ENCODE measurements at regions not wholly inside any gene's neighbourhood (a gene's known extent, or its start where the extent isn't known, plus 50 kb on each side); places are given as distances from the start of the nearest gene placed in this dataset.

DNA sequence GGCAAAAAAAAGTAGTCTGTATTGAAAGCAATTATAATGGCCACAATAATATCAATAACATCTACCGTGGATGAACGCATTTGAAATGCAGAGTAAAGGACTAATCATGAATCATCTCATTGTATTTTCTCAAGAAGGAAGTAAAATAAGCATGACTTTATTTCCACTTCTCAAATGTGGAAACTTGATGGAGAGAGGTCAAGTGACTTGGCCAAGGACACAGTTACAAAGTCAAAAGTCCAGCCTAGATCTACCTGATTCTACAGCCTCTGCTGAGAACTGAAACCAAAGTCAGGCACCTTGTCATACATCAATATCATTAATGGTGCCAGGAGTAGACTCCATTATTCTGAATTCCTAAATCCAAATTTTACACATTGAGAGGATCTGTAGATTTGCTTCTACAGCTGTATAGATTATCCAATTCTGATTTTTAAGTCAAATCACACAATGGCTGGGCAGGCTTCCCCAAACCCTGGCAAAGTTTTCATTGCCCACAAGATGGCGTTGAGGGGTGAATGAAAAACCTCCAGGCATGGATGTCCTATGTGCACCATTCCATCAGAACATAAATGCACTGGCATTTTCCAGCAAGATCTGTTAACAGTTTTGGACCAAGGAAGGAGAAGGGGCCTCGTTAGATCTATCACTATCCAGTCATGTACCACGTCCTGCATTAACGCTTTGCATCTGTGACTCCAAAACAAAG is 423.1 kb downstream of the MAFB start:
- DNase-seq, result peak in 1 of 2 experiments; percentile 31

DNA sequence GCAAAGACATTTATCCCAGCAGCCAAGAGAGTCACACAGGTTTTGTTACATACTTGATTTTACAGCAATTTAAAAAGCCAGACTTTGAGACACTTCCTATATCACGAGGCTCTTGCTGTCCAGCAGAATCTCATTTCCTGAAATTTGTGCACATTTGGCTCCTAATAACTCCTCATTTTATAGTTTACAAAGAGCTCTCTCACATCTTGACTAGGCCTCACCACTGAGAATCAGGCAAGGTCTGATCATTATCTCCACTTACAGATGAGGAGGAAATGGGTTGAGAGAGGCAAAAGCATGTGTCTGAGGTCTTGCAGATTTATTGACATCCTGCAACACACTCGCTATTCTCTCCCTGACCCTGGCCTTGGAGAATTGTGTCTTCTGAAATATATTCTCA is 426.8 kb downstream of the MAFB start:
- no peak for DNase-seq

DNA sequence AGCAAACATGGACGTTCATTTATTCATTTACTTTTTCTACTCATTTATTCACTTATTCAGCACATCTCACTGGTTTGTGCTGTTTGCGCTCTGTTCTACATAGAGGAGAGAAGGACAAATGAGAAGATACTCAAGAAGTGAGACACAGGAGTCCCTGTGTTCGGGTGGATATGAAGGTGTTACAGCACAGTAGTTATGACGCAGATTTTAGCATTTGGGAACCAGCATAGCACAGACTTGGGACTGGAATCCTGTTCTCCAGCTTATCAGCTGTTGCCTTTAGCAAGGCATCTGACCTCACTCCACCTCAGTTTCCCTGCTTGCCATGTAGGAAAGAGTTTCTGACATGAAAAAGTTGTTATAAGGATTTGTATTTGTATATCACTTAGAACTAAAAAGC is 430.1 kb downstream of the MAFB start:
- no peak for DNase-seq

- DNase-seq, result no peak
Measured at GRCh38 chr20:40257763-40258162, 431.3 kb downstream of the MAFB start.

DNA sequence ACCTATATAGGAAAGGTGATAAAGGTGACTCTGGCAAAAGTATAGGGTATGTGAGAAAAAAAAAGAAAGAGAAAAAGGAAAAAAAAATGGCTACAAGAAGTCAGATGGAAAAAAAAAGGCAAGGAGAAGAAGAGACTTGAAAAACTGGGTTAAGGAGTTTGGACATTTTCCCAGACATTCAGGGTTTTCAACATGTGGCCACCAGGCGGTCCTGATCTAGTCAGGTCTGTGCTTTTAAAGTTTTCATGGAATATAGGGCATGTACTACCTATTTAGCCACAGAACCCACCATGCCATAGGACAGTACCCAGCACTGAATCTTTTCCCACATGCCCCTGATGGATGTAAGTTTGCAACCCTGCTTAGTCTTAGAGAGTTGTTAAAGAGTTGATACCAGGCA is 433.7 kb downstream of the MAFB start:
- DNase-seq, result no peak

- no peak for DNase-seq
Measured at GRCh38 chr20:40254023-40254772, 434.8 kb downstream of the MAFB start.

GRCh38 chr20:40251284-40251932 is 437.6 kb downstream of the MAFB start:
- DNase-seq, result peak; percentile 24 to 48

DNA sequence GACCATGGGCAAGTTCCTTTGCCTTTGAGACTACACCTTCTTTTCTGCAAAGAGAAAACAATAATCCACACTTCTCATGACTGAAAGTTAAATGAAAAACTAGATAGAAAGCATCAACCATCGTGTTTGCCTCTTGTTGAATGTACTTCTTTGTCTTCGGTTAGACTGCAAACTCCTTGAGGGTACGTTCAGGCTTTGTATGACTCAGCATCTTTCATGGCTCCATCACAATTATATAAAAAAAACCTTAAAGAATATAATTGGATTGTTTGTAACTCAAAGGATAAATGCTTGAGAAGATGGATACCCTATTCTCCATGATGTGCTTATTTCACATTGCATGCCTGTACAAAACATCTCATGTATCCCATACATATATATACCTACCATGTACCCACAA is 439.2 kb downstream of the MAFB start:
- no peak for DNase-seq

- DNase-seq, result no peak
Measured at GRCh38 chr20:40245829-40246228, 443.2 kb downstream of the MAFB start.

DNA sequence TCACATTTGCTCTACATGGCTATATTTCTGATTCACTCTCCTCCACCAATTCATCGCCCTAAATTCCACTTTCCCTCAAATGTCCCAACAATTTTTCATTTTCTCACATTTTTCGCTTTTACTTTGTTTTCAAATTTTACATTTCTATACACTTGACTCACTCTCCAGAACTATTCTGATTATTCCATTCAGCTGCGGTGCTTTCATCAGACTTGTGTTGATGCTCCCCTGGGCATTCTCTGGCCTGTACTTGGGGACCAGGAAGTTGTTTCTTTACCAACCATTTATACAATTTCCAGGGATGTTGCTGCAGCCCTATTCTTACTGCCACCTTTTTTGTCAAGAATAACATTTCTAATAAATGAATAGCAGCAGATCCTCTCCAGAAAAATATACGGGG is 444.8 kb downstream of the MAFB start:
- no peak for DNase-seq

DNA sequence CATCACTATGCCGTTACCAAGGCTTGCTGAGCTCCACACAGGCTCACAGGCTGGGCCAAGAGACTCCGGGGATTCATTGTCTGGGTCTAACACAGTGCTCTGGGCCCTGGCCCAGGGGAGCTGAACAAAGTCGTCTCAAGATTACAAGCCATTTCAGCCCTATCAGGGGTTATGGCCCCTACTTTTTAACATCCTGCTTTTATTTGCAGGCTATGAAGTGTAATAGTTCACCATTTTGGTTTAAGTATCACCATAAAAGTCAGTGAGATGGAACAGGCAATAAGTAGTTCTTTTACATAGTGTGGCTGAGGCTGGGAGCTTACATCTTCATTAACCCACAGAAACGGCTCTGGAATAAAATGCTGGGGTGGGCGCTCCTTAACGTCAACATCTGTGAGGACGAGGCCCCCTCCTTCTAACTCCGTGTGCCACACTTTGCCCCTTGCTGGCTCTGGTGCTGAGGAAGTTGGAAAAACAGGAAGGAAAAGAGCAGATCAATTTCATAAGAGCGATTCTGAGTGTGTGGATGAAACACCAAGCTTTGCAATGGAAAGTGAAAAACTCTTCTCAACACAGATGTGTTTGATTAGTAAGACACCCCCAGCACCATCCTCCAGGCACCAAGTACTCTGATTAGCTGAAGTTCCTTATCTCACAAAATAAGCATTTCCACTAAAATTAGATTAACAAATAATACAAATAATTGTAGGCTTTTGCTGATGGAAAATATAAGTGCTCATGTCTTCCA is 447.3 kb downstream of the MAFB start:
- DNase-seq, result no peak

GRCh38 chr20:40238511-40238910 is 450.5 kb downstream of the MAFB start:
- DNase-seq, result no peak

DNA sequence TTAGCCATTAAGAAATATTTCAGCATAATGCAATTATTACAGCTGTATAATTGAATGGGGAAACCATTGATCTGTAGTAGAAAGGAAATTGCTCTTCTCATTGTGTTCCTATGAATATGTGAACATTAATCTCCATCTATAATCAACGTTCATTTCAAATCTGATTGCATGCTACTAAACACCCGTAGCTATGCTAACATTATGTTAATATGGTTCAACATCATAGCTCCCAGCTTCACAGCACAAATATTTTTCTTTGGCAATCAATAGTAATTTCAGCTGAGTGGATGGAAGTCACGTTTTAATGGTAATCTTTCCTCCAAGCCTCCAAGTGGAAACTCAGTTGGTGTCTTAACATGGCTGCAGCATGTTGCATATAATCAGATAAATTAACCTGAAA is 454.4 kb downstream of the MAFB start:
- DNase-seq, result no peak

GRCh38 chr20:40233406-40233805 is 455.6 kb downstream of the MAFB start:
- no peak for DNase-seq

- DNase-seq, result no peak
Measured at GRCh38 chr20:40232756-40233155, 456.3 kb downstream of the MAFB start.

GRCh38 chr20:40232273-40232672 is 456.8 kb downstream of the MAFB start:
- DNase-seq, result no peak

DNA sequence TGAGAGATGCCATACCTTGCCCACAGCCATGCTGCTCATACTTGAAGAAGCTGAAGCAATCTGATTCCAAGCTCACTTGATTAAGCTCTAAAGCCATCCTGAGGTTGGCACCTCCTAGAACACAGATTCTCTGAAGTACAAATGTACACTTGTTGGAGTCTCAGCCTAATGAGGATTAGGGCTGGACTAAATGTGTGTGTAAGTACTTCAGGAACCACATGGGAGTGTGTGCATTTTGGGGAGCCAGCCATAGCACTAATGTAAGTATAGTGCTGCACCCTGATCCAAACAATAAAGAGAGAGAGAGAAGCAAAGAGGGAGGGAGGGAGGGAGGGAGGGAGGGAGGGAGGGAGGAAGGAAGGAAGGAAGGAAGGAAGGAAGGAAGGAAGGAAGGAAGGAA is 458.6 kb downstream of the MAFB start:
- DNase-seq, result no peak

- no peak for DNase-seq
Measured at GRCh38 chr20:40225596-40225995, 463.4 kb downstream of the MAFB start.

GRCh38 chr20:40223810-40224209 is 465.2 kb downstream of the MAFB start:
- no peak for DNase-seq

DNA sequence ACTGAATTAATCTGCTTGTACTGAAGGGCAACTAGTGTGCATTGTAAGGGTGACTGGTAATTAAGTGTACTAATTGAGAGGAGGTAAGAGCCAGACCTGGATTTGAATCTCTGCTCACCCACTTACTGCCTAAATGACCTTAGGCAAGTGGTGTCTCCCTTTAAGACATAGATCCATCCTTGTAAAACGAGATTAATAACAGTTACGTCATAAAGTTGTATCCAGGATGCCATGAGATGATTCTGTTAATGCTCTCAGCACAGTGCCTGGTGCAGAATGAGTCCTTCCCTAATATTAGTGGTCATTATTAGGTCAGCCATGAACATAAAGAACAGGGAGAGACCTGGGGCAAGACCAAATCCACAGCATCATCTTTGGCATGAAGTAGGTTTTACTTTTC is 470.1 kb downstream of the MAFB start:
- DNase-seq, result no peak

DNA sequence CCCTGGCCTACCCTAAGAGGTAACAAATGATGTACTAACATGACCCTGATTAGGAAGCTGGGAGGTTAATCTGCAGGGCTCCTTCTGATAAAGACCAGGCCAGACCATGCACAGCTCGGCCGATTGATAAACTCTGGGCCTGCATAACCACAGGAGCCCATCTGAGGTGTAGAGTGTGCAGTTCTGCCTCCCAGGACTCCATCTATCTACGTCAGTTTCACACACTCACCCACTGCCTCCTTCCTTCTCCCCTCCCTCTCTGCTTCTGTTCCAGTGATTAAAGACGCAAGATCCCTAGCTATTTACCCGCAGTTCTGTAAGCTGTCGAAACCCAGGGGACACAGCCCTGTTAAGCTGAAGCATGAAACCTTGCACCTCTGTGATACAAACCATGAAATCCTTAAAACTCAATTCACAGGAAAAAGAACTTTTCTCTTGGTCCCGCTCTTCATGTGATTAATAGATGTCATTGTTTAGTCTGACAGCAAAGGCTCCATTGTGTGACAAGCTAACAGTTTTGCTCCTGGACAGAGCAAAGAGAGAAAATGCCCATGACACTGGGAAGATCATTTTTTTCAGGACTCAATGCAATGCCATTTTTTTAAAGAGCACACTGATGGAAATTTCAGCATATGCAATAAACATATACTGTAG is 470.6 kb downstream of the MAFB start:
- no peak for DNase-seq

GRCh38 chr20:40207655-40208054 is 481.4 kb downstream of the MAFB start:
- DNase-seq, result no peak

DNA sequence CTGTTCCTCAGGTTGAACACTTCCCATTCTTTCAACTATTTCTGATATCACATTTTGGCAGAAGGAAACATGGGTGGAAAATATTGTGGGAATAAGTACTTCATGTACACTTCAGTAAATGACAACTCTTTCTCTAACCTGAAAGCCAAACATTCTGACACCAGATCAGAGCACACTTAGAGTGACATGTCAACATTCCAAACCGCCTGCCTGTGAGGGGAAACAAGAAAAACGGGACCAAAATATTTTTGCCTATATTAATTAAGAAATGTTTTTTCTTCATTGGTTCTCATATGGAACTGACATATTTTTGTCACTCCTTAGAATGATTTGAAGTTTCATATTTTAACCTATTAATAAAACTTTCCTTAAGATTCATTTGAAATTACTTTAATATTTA is 483.1 kb downstream of the MAFB start:
- DNase-seq, result no peak

All from SW 1271 (cell line).